IPS-NIHi11 (cell line): ENCODE measurements at regions not wholly inside any gene's neighbourhood (a gene's known extent, or its start where the extent isn't known, plus 50 kb on each side); places are given as distances from the start of the nearest gene placed in this dataset.
"Not testable (repeated sequence)": the region's sequence is repeated elsewhere in the genome, so short reads cannot be mapped to it uniquely, and the experiment has no call there.

Experiments
- DNase-seq: peaks from one replicate; pipeline ENCODE4 v3.0.0; 2012; ENCODE audit warnings: mixed read lengths, low spot score

GRCh38 chr4:123674762-123675465, 278.3 kb downstream of the SPRY1 start:
- DNase-seq = no peak

GRCh38 chr4:123675567-123675966, 279.0 kb downstream of the SPRY1 start:
- DNase-seq = no peak

- no peak for DNase-seq
Observed at GRCh38 chr4:123676071-123676889, 279.7 kb downstream of the SPRY1 start.

- peak; percentile 15 for DNase-seq
Observed at GRCh38 chr4:123676890-123677229, 280.3 kb downstream of the SPRY1 start.

- DNase-seq = no peak
Observed at GRCh38 chr4:123682931-123683330, 286.3 kb downstream of the SPRY1 start.

GRCh38 chr4:123684937-123685336, 288.3 kb downstream of the SPRY1 start:
- DNase-seq = not testable (repeated sequence)

GRCh38 chr4:123695531-123695930, 298.9 kb downstream of the SPRY1 start:
- not testable (repeated sequence) for DNase-seq

GRCh38 chr4:123696687-123697086, 300.1 kb downstream of the SPRY1 start:
- no peak for DNase-seq

GRCh38 chr4:123698556-123698955, 302.0 kb downstream of the SPRY1 start:
- no peak for DNase-seq

- DNase-seq = no peak
Observed at GRCh38 chr4:123699880-123700771, 303.5 kb downstream of the SPRY1 start.

GRCh38 chr4:123701131-123701575, 304.6 kb downstream of the SPRY1 start:
- DNase-seq = no peak

GRCh38 chr4:123705419-123705818, 308.8 kb downstream of the SPRY1 start:
- DNase-seq = no peak

- DNase-seq = peak; percentile 27
Observed at GRCh38 chr4:123706973-123707372, 310.4 kb downstream of the SPRY1 start.

GRCh38 chr4:123708902-123709301, 312.3 kb downstream of the SPRY1 start:
- no peak for DNase-seq

GRCh38 chr4:123709336-123709735, 312.7 kb downstream of the SPRY1 start:
- DNase-seq = no peak

- DNase-seq = no peak
Observed at GRCh38 chr4:123731035-123731434, 334.4 kb downstream of the SPRY1 start.

- no peak for DNase-seq
Observed at GRCh38 chr4:123737156-123737555, 340.6 kb downstream of the SPRY1 start.

- no peak for DNase-seq
Observed at GRCh38 chr4:123739806-123740205, 343.2 kb downstream of the SPRY1 start.

- DNase-seq = no peak
Observed at GRCh38 chr4:123740236-123740635, 343.6 kb downstream of the SPRY1 start.

GRCh38 chr4:123741906-123742305, 345.3 kb downstream of the SPRY1 start:
- no peak for DNase-seq

GRCh38 chr4:123743848-123744247, 347.3 kb downstream of the SPRY1 start:
- no peak for DNase-seq

- no peak for DNase-seq
Observed at GRCh38 chr4:123744664-123745290, 348.2 kb downstream of the SPRY1 start.
